HepG2 (cell line): ENCODE measurements at regions not wholly inside any gene's neighbourhood (a gene's known extent, or its start where the extent isn't known, plus 50 kb on each side); places are given as distances from the start of the nearest gene placed in this dataset.

Source experiments
- ATAC-seq: fragments of 200-7000 bp; cut with Tn5 transposase; 3 replicates; pipeline ENCODE4 v1.9.1; 2020; ENCODE audit warnings: mild to moderate bottlenecking, moderate library complexity
- BruUV-seq: library from RNA; stranded (reverse); fragments of 400-500 nt; replicated peaks from 2 replicates; lab custom pipeline; 2021; lab: Mats Ljungman, UMichigan
- CTCF ChIA-PET: fragments of 300-600 bp; formaldehyde crosslinking; extraction: SDS; loops from one replicate; lab custom pipeline; 2021; ENCODE audit warnings: low total read pairs, inconsistent platforms, low intra/inter-chr PET ratio; lab: Yijun Ruan, JAX
- POLR2A ChIA-PET: fragments of 350-600 bp; sonication (Branson Sonifier 250); formaldehyde crosslinking; loops from one replicate; lab custom pipeline; 2020; ENCODE audit warnings: antibody characterized with exemption, inconsistent platforms; lab: Yijun Ruan, JAX
- DNase-seq: peaks from one replicate; pipeline ENCODE4 v3.0.0-alpha.2; 2015; ENCODE audit warnings: low spot score
- FAIRE-seq: peaks from 3 replicates; lab custom pipeline; 2011; peaks lifted over from hg19 to GRCh38; lab: Jason Lieb, UNC
- H2AFZ ChIP-seq: one replicate; pipeline ENCODE4 v1.6.1; 2011; ENCODE audit warnings: low read length, inconsistent platforms
- H3K27ac ChIP-seq: fragments of 300-600 bp; 3 replicates; pipeline ENCODE4 v1.8.0; 2011; ENCODE audit warnings: mixed run types, mild to moderate bottlenecking, mixed read lengths, low read length, inconsistent platforms; ENCODE audit not compliant: insufficient read depth; ENCODE audit errors: extremely low read length
- H3K27me3 ChIP-seq, 2 experiments: fragments of 200-600 bp in 1 of 2; 2 replicates in 1 of 2; 3 replicates in 1 of 2; pipeline versions ENCODE4 v1.6.0 to v1.8.0; 2011; ENCODE audit warnings: low read length in 2 of 2, mild to moderate bottlenecking in 2 of 2, moderate library complexity in 2 of 2, inconsistent platforms in 1 of 2; ENCODE audit not compliant: insufficient read depth in 2 of 2, control insufficient read depth in 1 of 2
- H3K36me3 ChIP-seq, 2 experiments: fragments of 200-600 bp in 1 of 2; replicated peaks in 1 of 2; 2 replicates in 1 of 2; 3 replicates in 1 of 2; pipeline versions ENCODE4 v1.5.1 to v1.8.0; 2011; ENCODE audit warnings: low read length in 2 of 2, inconsistent platforms in 1 of 2; ENCODE audit not compliant: insufficient read depth in 2 of 2, control insufficient read depth in 1 of 2
- H3K4me1 ChIP-seq: 2 replicates; pipeline ENCODE4 v1.5.1; 2012; ENCODE audit warnings: low read length, inconsistent platforms; ENCODE audit not compliant: insufficient read depth
- H3K4me2 ChIP-seq: 2 replicates; pipeline ENCODE4 v1.6.0; 2011; ENCODE audit warnings: low read depth, low read length, inconsistent platforms
- H3K4me3 ChIP-seq, 3 experiments: fragments of 200-600 bp in 1 of 3; sonication (generic), shearing (Covaris generic) in 1 of 3; replicated peaks in 1 of 3; 2 replicates each; pipeline ENCODE4 v1.5.1; 2011 to 2016; ENCODE audit warnings: low read length in 3 of 3, inconsistent platforms in 2 of 3, low read depth in 2 of 3, mild to moderate bottlenecking in 2 of 3, control low read depth in 1 of 3, mixed read lengths in 1 of 3; ENCODE audit not compliant: insufficient read depth in 1 of 3
- H3K79me2 ChIP-seq: one replicate; pipeline ENCODE4 v1.6.1; 2011; ENCODE audit warnings: low read length, inconsistent platforms; ENCODE audit not compliant: insufficient read depth
- H3K9ac ChIP-seq: 2 replicates; pipeline ENCODE4 v1.6.0; 2011; ENCODE audit warnings: mild to moderate bottlenecking, low read depth, low read length, inconsistent platforms; ENCODE audit not compliant: insufficient read depth
- H3K9me3 ChIP-seq: 2 replicates; pipeline ENCODE4 v1.5.1; 2012; ENCODE audit warnings: mild to moderate bottlenecking, low read length
- H4K20me1 ChIP-seq: 2 replicates; pipeline ENCODE4 v1.6.0; 2011; ENCODE audit warnings: inconsistent platforms, mild to moderate bottlenecking, low read length, moderate library complexity; ENCODE audit not compliant: insufficient read depth
- ASH2L ChIP-seq: fragments of 300-600, 200-600 bp; sonication (generic); IDR thresholded peaks from 2 replicates; pipeline ENCODE4 v1.7.0; 2017; ENCODE audit warnings: low read depth, mild to moderate bottlenecking, moderate library complexity, mixed read lengths, low read length; ENCODE audit not compliant: insufficient read length
- BCL3 ChIP-seq: sonication (generic); formaldehyde crosslinking; IDR thresholded peaks from 2 replicates; pipeline ENCODE4 v1.5.1; 2020; ENCODE audit warnings: mild to moderate bottlenecking, missing genetic modification reagents, moderate library complexity
- MTF2 ChIP-seq: sonication (generic); formaldehyde crosslinking; IDR thresholded peaks from 2 replicates; pipeline ENCODE4 v1.5.0; 2020; ENCODE audit warnings: missing genetic modification reagents, borderline replicate concordance
- NFE2L1 ChIP-seq: sonication (generic); formaldehyde crosslinking; IDR thresholded peaks from 2 replicates; pipeline ENCODE4 v1.4.0; 2020; ENCODE audit warnings: missing genetic modification reagents, mild to moderate bottlenecking, borderline replicate concordance
- NFIC ChIP-seq: IDR thresholded peaks from 2 replicates; pipeline ENCODE4 v1.6.1; 2012; ENCODE audit warnings: mild to moderate bottlenecking, low read length, inconsistent platforms
- NFYB ChIP-seq: sonication (generic); formaldehyde crosslinking; IDR thresholded peaks from 2 replicates; pipeline ENCODE4 v1.4.0; 2020; ENCODE audit warnings: missing genetic modification reagents
- RELA ChIP-seq: sonication (generic); formaldehyde crosslinking; IDR thresholded peaks from 2 replicates; pipeline ENCODE4 v1.4.0; 2020; ENCODE audit warnings: missing genetic modification reagents
- SP4 ChIP-seq: sonication (generic); formaldehyde crosslinking; IDR thresholded peaks from 2 replicates; pipeline ENCODE4 v1.8.1; 2023; ENCODE audit warnings: mild to moderate bottlenecking, missing genetic modification reagents
- ZBTB3 ChIP-seq: sonication (generic); formaldehyde crosslinking; IDR thresholded peaks from 2 replicates; pipeline ENCODE4 v1.4.0; 2020; ENCODE audit warnings: low read depth, mild to moderate bottlenecking, moderate library complexity, missing genetic modification reagents, borderline replicate concordance
- ZGPAT ChIP-seq: IDR thresholded peaks from 2 replicates; pipeline ENCODE4 v1.6.1; 2016; ENCODE audit warnings: mild to moderate bottlenecking
- ZKSCAN1 ChIP-seq: fragments of 150-350 bp; IDR thresholded peaks from 2 replicates; pipeline ENCODE4 v1.6.1; 2014; ENCODE audit warnings: low read length
- ZNF138 ChIP-seq: sonication (generic); formaldehyde crosslinking; IDR thresholded peaks from 2 replicates; pipeline ENCODE4 v1.5.0; 2020; ENCODE audit warnings: mild to moderate bottlenecking, low read depth, missing genetic modification reagents
- ZNF142 ChIP-seq: sonication (generic); formaldehyde crosslinking; IDR thresholded peaks from 2 replicates; pipeline ENCODE4 v1.4.0; 2020; ENCODE audit warnings: missing genetic modification reagents
- ZNF761 ChIP-seq: sonication (generic); formaldehyde crosslinking; conservative IDR thresholded peaks from 2 replicates; pipeline ENCODE4 v1.4.0; 2020; ENCODE audit warnings: mild to moderate bottlenecking, missing genetic modification reagents
- ZNF878 ChIP-seq: sonication (generic); formaldehyde crosslinking; IDR thresholded peaks from 2 replicates; pipeline ENCODE4 v1.8.1; 2023; ENCODE audit warnings: mild to moderate bottlenecking, missing genetic modification reagents, moderate library complexity
- WGBS: methylation state at CpG from one replicate; pipeline ENCODE4 v1.1.6; 2017; ENCODE audit warnings: low lambda C conversion rate; 5-methylcytosine and 5-hydroxymethylcytosine counted together
- in situ Hi-C: cut with HindIII; loops from 2 replicates; pipeline ENCODE4 v1.10.0; 2017; ENCODE audit warnings: low pct_unique_long_range_greater_than_20kb; ENCODE audit not compliant: extremely low pct_ligation_motif_present
- intact Hi-C: fragments of 100-400 bp; cut with micrococcal nuclease; formaldehyde crosslinking; loops from one replicate; pipeline ENCODE4 v1.10.0; 2022; ENCODE audit not compliant: unreplicated experiment

GRCh38 chr9:126127591-126127990 lies 199.0 kb upstream of the MVB12B start:
- H3K9ac ChIP-seq: no peak overlapping the region
- H3K9me3 ChIP-seq: no peaks in the 10 kb centered on the region
- no peak overlapping the region for H3K4me2 ChIP-seq
- no peak for TF ChIP-seq ASH2L
- TF ChIP-seq ZGPAT: no peak
- TF ChIP-seq SP4: no peak
- TF ChIP-seq MTF2 (CRISPR knock-in tag): no peak
- TF ChIP-seq NFIC: no peak
- no peak for TF ChIP-seq ZNF761 (CRISPR knock-in tag)
- TF ChIP-seq ZNF138 (CRISPR knock-in tag): no peak
- TF ChIP-seq NFYB (CRISPR knock-in tag): no peak
- no peak for TF ChIP-seq ZNF142 (CRISPR knock-in tag)
- TF ChIP-seq NFE2L1 (CRISPR knock-in tag): no peak
- no peak for TF ChIP-seq BCL3
- no peak for TF ChIP-seq ZNF878 (CRISPR knock-in tag)
- no peak for TF ChIP-seq RELA (CRISPR knock-in tag)
- no peak for TF ChIP-seq ZKSCAN1
- no peak for TF ChIP-seq ZBTB3 (CRISPR knock-in tag)
- FAIRE-seq (no peak), DNase-seq (no peak), ATAC-seq (no peak)
- 1% methylated on average over 5 of the region's 5 CpGs for WGBS
- no peak overlapping the region for H3K27ac ChIP-seq
- no peaks in the 10 kb centered on the region for H4K20me1 ChIP-seq
- BruUV-seq: no TSS peak
- intact Hi-C loops (no loop called here), in situ Hi-C loops (no loop called here)
- H3K4me1 ChIP-seq: no peaks in the 10 kb centered on the region
- ChIA-PET CTCF (no interaction called here), POLR2A (no interaction called here)
- no peak overlapping the region for H3K4me3 ChIP-seq
- H3K27me3 ChIP-seq: peaks cover 1 to 14% of the 10 kb centered on the region in 2 experiments; a peak in 2 of 5 replicates
- H3K36me3 ChIP-seq: no peaks in the 10 kb centered on the region
- H2AFZ ChIP-seq: no peak overlapping the region
- H3K79me2 ChIP-seq: no peaks in the 10 kb centered on the region
